CD8-positive, alpha-beta memory T cell (primary cell): ENCODE measurements at regions not wholly inside any gene's neighbourhood (a gene's known extent, or its start where the extent isn't known, plus 50 kb on each side); places are given as distances from the start of the nearest gene placed in this dataset.
A peak's percentile ranks its signal among the peaks of the same experiment; 100 is the strongest.

Source experiments
- CTCF ChIA-PET: fragments of 350-600 bp; sonication (Branson Sonifier 250); formaldehyde crosslinking; loops from one replicate; lab custom pipeline; 2021; ENCODE audit warnings: antibody characterized with exemption; lab: Charles Lee
- POLR2A ChIA-PET: fragments of 350-600 bp; sonication (Branson Sonifier 250); formaldehyde crosslinking; loops from one replicate; lab custom pipeline; 2021; ENCODE audit warnings: antibody characterized with exemption; lab: Charles Lee
- DNase-seq, 5 donors: peaks; one replicate each; pipeline versions ENCODE4 v3.0.0 to v3.0.0-alpha.2; 2020 to 2022; ENCODE audit warnings: mixed read lengths in 1 of 5
- H3K27ac ChIP-seq: one replicate; pipeline ENCODE4 v1.7.0; 2013; ENCODE audit warnings: low read depth, mild to moderate bottlenecking, low read length, moderate library complexity
- H3K27me3 ChIP-seq: 2 replicates; pipeline ENCODE4 v1.7.0; 2013; ENCODE audit warnings: low read length, mild to moderate bottlenecking; ENCODE audit not compliant: insufficient read depth, poor library complexity, severe bottlenecking
- H3K36me3 ChIP-seq: 2 replicates; pipeline ENCODE4 v1.7.0; 2013; ENCODE audit warnings: mild to moderate bottlenecking, low read length, moderate library complexity; ENCODE audit not compliant: insufficient read depth
- H3K4me1 ChIP-seq: 2 replicates; pipeline ENCODE4 v1.7.0; 2013; ENCODE audit warnings: mild to moderate bottlenecking, low read length, moderate library complexity; ENCODE audit not compliant: insufficient read depth
- H3K4me3 ChIP-seq: 2 replicates; pipeline ENCODE4 v1.7.0; 2013; ENCODE audit warnings: mild to moderate bottlenecking, low read length
- H3K9me3 ChIP-seq: 2 replicates; pipeline ENCODE4 v1.7.0; 2013; ENCODE audit warnings: mild to moderate bottlenecking, low read length
- H3K27ac Mint-ChIP-seq, 8 donors: one replicate each; pipeline ENCODE4 v1.8.0; 2020 to 2021; ENCODE audit warnings: mixed read lengths in 8 of 8, mild to moderate bottlenecking in 6 of 8, inconsistent platforms in 3 of 8, moderate library complexity in 3 of 8
- H3K27me3 Mint-ChIP-seq, 2 donors: one replicate each; pipeline ENCODE4 v1.8.0; 2020 to 2021; ENCODE audit warnings: mixed read lengths in 2 of 2, mild to moderate bottlenecking in 1 of 2, moderate library complexity in 1 of 2
- H3K36me3 Mint-ChIP-seq, 3 donors: one replicate each; pipeline ENCODE4 v1.8.0; 2020 to 2021; ENCODE audit warnings: mixed read lengths in 3 of 3, inconsistent platforms in 1 of 3, mild to moderate bottlenecking in 1 of 3
- H3K4me1 Mint-ChIP-seq, 3 donors: one replicate each; pipeline ENCODE4 v1.8.0; 2020 to 2021; ENCODE audit warnings: mixed read lengths in 3 of 3, inconsistent platforms in 1 of 3, mild to moderate bottlenecking in 1 of 3
- H3K4me3 Mint-ChIP-seq, 7 donors: one replicate each; pipeline ENCODE4 v1.8.0; 2020 to 2021; ENCODE audit warnings: mixed read lengths in 7 of 7, mild to moderate bottlenecking in 6 of 7, moderate library complexity in 4 of 7, inconsistent platforms in 2 of 7
- H3K9me3 Mint-ChIP-seq, 5 donors: one replicate each; pipeline ENCODE4 v1.8.0; 2020 to 2022; ENCODE audit warnings: mixed read lengths in 5 of 5, mild to moderate bottlenecking in 3 of 5, moderate library complexity in 2 of 5, inconsistent platforms in 1 of 5

DNA sequence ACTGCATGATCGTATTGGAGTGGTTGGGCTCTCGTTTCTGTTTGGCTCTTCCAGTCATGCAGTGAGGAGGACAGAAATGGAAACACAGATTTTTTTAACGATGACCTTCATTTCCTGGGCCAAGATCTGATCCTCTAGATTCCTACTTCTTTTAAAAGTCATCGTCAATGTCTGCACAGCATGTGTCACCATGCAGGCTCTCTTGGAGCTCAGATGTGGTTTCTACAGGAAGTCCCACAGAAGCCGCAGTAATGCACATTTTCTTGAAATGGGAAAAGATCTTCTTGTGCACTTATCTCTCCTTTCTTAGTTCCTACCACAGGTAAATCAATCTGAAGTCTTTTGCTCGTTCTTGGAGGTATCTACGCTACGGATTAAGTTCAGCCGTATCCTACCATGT is 626.9 kb downstream of the EFNB2 start:
- no peaks in the 10 kb centered on the region for H3K36me3 Mint-ChIP-seq
- H3K9me3 Mint-ChIP-seq: peaks cover 0 to 6% (median 2%) of the 10 kb centered on the region in 5 donors
- POLR2A ChIA-PET: no interaction called here

DNA sequence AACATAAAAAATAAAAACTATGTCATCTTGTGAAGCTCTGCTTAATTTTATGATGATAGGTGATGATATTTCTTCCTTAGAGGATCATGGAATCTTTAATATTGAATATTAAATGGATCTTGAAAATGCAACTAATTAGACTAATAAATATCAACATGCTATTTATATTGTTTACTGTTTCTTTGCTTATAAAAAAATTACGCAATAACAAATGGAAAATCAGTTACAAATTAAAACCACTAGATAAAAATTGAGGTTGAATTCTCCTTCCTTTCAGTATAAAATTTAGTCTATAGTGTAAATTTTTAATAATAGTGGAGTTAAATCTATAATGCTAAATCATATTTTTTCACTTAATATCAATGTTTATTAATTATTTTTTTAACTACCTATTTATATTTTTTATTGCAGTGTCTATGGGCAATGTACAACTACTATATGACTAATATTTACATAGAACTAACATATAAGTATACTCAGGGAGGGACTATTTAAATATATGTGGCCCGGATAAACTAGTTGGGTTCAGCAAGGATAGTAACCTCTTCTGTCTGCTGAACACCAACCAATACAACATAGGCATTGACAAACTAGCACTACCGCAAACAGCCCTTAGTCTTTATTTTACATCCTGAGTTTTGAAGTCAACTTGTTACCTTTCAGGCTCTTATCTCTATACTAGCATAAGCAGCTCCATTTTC is 628.0 kb downstream of the EFNB2 start:
- CTCF ChIA-PET: no interaction called here

More for the DNA sequence above, 626.9 kb downstream of the EFNB2 start:
- peaks cover 13 to 17% (median 16%) of the 10 kb centered on the region in 3 donors for H3K4me1 Mint-ChIP-seq
- H3K27me3 Mint-ChIP-seq: peaks cover 0 to 2% of the 10 kb centered on the region in 2 donors
- H3K4me3 Mint-ChIP-seq: peak overlapping the region in 1 of 7 donors; percentile 2
- H3K27ac Mint-ChIP-seq: no peak overlapping the region
- peak in 1 of 5 donors; percentile 15 for DNase-seq
- H3K36me3 ChIP-seq: no peaks in the 10 kb centered on the region
- H3K27me3 ChIP-seq: no peaks in the 10 kb centered on the region
- CTCF ChIA-PET: no interaction called here
- H3K4me3 ChIP-seq: no peak overlapping the region
- no peaks in the 10 kb centered on the region for H3K9me3 ChIP-seq
- H3K4me1 ChIP-seq: peaks cover 15% of the 10 kb centered on the region
- no peak overlapping the region for H3K27ac ChIP-seq

DNA sequence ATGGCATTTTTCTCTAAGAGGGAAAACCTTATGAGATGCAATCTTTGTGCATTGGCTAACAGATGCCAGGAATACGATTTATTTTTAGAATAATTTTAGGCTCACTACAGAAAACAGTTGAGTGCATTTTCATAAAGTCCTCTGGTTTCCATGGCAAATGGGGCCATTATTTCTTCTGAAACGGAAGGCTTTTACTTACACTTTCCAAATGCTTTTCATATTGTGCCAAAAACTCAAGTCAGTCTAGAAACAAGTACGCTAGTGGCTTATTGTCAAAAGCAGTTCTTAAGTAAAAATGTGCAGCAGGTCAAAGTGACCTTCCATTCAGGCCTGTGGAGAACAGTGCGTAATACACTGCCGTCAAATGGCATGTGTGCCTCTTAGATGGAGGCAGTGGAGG is 628.7 kb downstream of the EFNB2 start:
- no peaks in the 10 kb centered on the region for H3K9me3 ChIP-seq
- peaks cover 0 to 2% of the 10 kb centered on the region in 2 donors for H3K27me3 Mint-ChIP-seq
- no peak overlapping the region for H3K27ac Mint-ChIP-seq
- no peaks in the 10 kb centered on the region for H3K27me3 ChIP-seq
- no peak overlapping the region for H3K4me3 Mint-ChIP-seq
- H3K36me3 Mint-ChIP-seq: no peaks in the 10 kb centered on the region
- DNase-seq: no peak
- peaks cover 0 to 2% (median 2%) of the 10 kb centered on the region in 5 donors for H3K9me3 Mint-ChIP-seq
- ChIA-PET CTCF (no interaction called here), POLR2A (no interaction called here)
- H3K4me1 ChIP-seq: peaks cover 15% of the 10 kb centered on the region
- H3K36me3 ChIP-seq: no peaks in the 10 kb centered on the region
- H3K27ac ChIP-seq: no peak overlapping the region
- H3K4me1 Mint-ChIP-seq: peaks cover 13 to 17% (median 16%) of the 10 kb centered on the region in 3 donors
- no peak overlapping the region for H3K4me3 ChIP-seq

More for the DNA sequence above, 628.0 kb downstream of the EFNB2 start:
- Mint-ChIP-seq H3K4me3 (no peak overlapping the region), H3K9me3 (peaks cover 0 to 4% (median 2%) of the 10 kb centered on the region in 5 donors), H3K36me3 (no peaks in the 10 kb centered on the region), H3K4me1 (peaks cover 13 to 17% (median 16%) of the 10 kb centered on the region in 3 donors), H3K27me3 (peaks cover 0 to 2% of the 10 kb centered on the region in 2 donors), H3K27ac (no peak overlapping the region)
- Histone ChIP-seq H3K27ac (no peak overlapping the region), H3K4me1 (peaks cover 15% of the 10 kb centered on the region), H3K36me3 (no peaks in the 10 kb centered on the region), H3K4me3 (no peak overlapping the region), H3K9me3 (no peaks in the 10 kb centered on the region), H3K27me3 (no peaks in the 10 kb centered on the region)
- no peak for DNase-seq
- POLR2A ChIA-PET: no interaction called here

DNA sequence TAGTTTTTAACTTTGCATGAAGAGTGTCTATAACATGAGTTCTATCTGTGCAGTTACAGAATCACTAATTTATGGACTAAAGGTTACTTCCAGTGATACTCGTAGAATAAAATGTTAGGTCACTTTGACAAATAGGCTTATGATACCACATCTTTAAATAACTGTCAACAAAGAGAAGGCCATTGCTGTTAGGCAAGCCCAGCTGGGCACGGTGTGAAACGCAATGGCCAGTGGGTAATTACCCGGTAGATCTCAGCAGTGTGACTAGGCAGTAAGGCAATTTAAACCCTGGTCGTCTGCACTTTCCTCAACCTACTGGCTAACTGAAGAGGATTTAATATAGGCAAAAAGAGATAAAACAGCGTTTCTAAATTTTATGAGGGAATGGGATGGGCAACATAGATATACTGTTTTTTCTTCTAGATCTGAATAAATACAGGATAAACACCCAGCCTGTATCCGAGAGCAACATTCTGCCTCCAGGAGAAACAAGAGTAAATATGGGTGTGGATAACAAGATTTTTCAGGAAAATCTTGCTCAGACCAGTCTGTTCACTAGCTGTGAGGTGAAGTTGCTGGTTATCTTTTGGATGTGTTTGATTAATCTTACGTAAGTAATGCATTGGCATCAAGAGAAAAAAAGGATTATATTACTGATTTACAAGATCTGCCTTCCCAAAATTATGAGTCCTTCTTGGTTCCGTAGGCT is 631.3 kb downstream of the EFNB2 start:
- no peak overlapping the region for H3K4me3 Mint-ChIP-seq
- peaks cover 0 to 2% of the 10 kb centered on the region in 2 donors for H3K27me3 Mint-ChIP-seq
- Histone ChIP-seq H3K36me3 (no peaks in the 10 kb centered on the region), H3K27ac (no peak overlapping the region), H3K4me1 (peaks cover 15% of the 10 kb centered on the region), H3K27me3 (no peaks in the 10 kb centered on the region), H3K4me3 (no peak overlapping the region), H3K9me3 (no peaks in the 10 kb centered on the region)
- H3K4me1 Mint-ChIP-seq: peaks cover 13 to 16% (median 14%) of the 10 kb centered on the region in 3 donors
- peak overlapping the region in 1 of 8 donors; percentile 6 for H3K27ac Mint-ChIP-seq
- H3K9me3 Mint-ChIP-seq: peaks cover 0 to 2% (median 0%) of the 10 kb centered on the region in 5 donors
- POLR2A ChIA-PET: no interaction called here
- H3K36me3 Mint-ChIP-seq: no peaks in the 10 kb centered on the region
- no peak for DNase-seq
- CTCF ChIA-PET: no interaction called here

DNA sequence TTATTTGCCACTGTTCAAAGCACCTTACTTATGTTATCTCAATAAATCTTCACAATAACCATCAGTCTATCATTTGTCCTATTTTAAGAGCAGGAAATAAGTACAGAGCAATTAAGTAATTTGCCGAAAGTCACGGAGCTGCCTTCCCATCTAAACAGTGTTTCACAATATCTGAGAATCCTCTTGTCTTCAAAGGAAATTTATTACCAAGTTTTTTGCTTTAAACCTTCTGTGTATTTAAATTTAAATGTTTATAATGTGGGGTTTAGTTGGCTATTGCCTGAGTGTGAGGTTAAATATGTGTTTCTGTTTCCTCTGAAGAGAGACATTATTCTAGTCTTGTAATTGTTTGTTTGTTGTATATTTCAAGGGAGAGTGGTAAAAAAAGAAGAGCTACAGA is 633.1 kb downstream of the EFNB2 start:
- Histone ChIP-seq H3K4me3 (no peak overlapping the region), H3K9me3 (no peaks in the 10 kb centered on the region), H3K4me1 (no peaks in the 10 kb centered on the region), H3K36me3 (no peaks in the 10 kb centered on the region), H3K27me3 (no peaks in the 10 kb centered on the region), H3K27ac (no peak overlapping the region)
- no peak for DNase-seq
- H3K27ac Mint-ChIP-seq: no peak overlapping the region
- H3K4me3 Mint-ChIP-seq: no peak overlapping the region
- H3K9me3 Mint-ChIP-seq: peaks cover 0 to 5% (median 0%) of the 10 kb centered on the region in 5 donors
- ChIA-PET POLR2A (no interaction called here), CTCF (no interaction called here)
- peaks cover 0 to 2% of the 10 kb centered on the region in 2 donors for H3K27me3 Mint-ChIP-seq
- H3K36me3 Mint-ChIP-seq: no peaks in the 10 kb centered on the region
- H3K4me1 Mint-ChIP-seq: no peaks in the 10 kb centered on the region

DNA sequence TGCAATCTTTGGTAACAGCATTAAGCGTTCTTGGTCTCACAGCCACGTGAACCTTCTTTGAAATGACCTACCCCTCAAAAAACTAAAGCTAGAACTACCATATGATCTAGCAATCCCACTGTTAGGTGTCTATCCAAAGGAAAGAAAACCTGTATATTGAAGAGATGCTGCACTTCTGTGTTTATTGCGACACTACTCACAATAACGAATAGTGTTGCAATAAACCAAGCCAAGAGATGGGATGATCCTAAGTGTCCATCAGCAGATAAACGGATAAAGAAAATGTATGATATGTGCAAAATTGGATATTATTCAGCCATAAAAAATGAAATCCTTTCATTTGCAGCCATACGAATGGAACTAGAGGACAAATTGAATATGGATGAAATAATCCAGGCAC is 637.9 kb downstream of the EFNB2 start:
- no peaks in the 10 kb centered on the region for H3K36me3 ChIP-seq
- no peaks in the 10 kb centered on the region for H3K9me3 ChIP-seq
- POLR2A ChIA-PET: no interaction called here
- no peak overlapping the region for H3K4me3 ChIP-seq
- H3K27ac ChIP-seq: no peak overlapping the region
- no peak for DNase-seq
- Mint-ChIP-seq H3K4me1 (no peaks in the 10 kb centered on the region), H3K9me3 (peaks cover 0 to 6% (median 0%) of the 10 kb centered on the region in 5 donors), H3K27me3 (peaks cover 0 to 2% of the 10 kb centered on the region in 2 donors), H3K4me3 (no peak overlapping the region), H3K36me3 (no peaks in the 10 kb centered on the region), H3K27ac (no peak overlapping the region)
- no peaks in the 10 kb centered on the region for H3K27me3 ChIP-seq
- no peaks in the 10 kb centered on the region for H3K4me1 ChIP-seq
- CTCF ChIA-PET: no interaction called here

DNA sequence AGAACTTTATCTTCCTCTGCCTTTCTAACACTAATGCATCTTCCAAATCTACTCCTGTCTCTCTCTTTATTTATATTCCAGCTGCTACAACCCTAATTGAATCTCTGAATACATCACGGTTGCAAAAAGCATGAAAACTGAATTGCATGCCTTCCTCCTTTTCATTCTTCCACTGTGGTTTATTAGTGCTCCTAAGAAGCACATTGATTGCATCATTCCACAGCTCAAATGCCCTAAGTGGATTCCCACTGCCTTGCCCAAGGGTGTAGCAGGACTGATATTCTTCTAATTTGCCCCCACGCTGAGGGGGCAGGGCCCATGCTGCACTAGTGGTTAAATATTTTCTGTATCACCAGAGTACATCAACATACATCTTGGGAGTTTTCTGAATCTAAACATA is 640.8 kb downstream of the EFNB2 start:
- Histone ChIP-seq H3K27me3 (no peaks in the 10 kb centered on the region), H3K4me1 (no peaks in the 10 kb centered on the region), H3K4me3 (no peak overlapping the region), H3K9me3 (no peaks in the 10 kb centered on the region), H3K36me3 (no peaks in the 10 kb centered on the region), H3K27ac (no peak overlapping the region)
- Mint-ChIP-seq H3K36me3 (no peaks in the 10 kb centered on the region), H3K27me3 (peaks cover 0 to 2% of the 10 kb centered on the region in 2 donors), H3K4me3 (no peak overlapping the region), H3K4me1 (no peaks in the 10 kb centered on the region), H3K9me3 (peaks cover 0 to 10% (median 0%) of the 10 kb centered on the region in 5 donors), H3K27ac (no peak overlapping the region)
- DNase-seq: no peak
- POLR2A ChIA-PET: no interaction called here
- CTCF ChIA-PET: no interaction called here

DNA sequence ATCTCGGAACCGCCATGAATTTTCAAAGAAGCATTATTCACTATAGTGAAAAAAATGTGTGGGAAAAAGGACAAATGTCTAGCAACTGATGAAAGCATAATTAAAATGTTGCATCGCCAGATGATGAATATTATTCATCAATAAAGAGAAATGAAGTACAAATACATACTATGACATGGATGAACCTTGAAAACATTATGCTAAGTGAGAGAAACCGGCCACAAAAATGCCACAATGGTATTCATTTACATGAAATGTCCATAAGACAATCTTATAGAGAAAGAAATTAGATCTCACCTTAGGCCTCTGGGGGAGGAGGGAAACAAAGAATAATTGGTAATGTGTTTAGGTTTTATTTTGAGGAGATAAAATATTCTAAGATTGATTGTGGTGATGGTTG is 645.0 kb downstream of the EFNB2 start:
- CTCF ChIA-PET: interaction anchor here (0.5 kb wide), 1 partner anchor 907 kb away, joined by 6 read pairs; no protein-coding TSS in a partner anchor
- H3K4me3 Mint-ChIP-seq: no peak overlapping the region
- no peak for DNase-seq

More for the DNA sequence above, 645.0 kb downstream of the EFNB2 start:
- H3K9me3 ChIP-seq: no peaks in the 10 kb centered on the region
- H3K4me3 ChIP-seq: no peak overlapping the region
- no peaks in the 10 kb centered on the region for H3K4me1 Mint-ChIP-seq
- no peaks in the 10 kb centered on the region for H3K36me3 Mint-ChIP-seq
- H3K36me3 ChIP-seq: no peaks in the 10 kb centered on the region
- H3K27ac ChIP-seq: no peak overlapping the region
- peaks cover 0 to 8% (median 0%) of the 10 kb centered on the region in 5 donors for H3K9me3 Mint-ChIP-seq
- H3K4me1 ChIP-seq: no peaks in the 10 kb centered on the region
- peaks cover 0 to 2% of the 10 kb centered on the region in 2 donors for H3K27me3 Mint-ChIP-seq
- POLR2A ChIA-PET: no interaction called here
- no peaks in the 10 kb centered on the region for H3K27me3 ChIP-seq
- H3K27ac Mint-ChIP-seq: no peak overlapping the region
